Activated CD4-positive, alpha-beta T cell treated with anti-CD3 and anti-CD28 coated beads, Interleukin-2, Interleukin-6, amounts not matched to agents 100 ng/mL and 50 ng/mL, durations not matched to agents 16 hours and 8 hours (primary cell): ENCODE measurements at regions not wholly inside any gene's neighbourhood (a gene's known extent, or its start where the extent isn't known, plus 50 kb on each side); places are given as distances from the start of the nearest gene placed in this dataset.
"Not testable (repeated sequence)": the region's sequence is repeated elsewhere in the genome, so short reads cannot be mapped to it uniquely, and the experiment has no call there.

Source experiments
- DNase-seq: peaks from one replicate; pipeline ENCODE4 v3.0.0-alpha.2; 2020

DNA sequence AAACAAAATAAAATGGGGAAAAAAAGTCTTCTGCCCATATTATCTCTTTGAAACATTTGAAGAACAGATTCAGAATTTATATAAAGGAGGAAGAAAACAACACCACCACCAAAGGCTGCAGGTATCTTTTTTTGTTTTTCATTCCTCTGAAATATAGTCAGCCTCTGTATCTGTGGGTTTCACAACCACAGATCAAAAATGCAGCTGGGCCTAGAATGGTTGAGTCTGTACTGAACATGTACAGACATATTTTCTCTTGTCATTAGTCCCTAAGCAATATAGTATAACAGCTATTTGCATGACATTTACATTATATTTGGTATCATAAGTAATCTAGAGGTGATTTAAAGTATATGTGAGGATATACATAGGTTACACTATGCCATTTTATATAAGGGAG is 559.7 kb upstream of the LRRN3 start:
- no peak for DNase-seq

DNA sequence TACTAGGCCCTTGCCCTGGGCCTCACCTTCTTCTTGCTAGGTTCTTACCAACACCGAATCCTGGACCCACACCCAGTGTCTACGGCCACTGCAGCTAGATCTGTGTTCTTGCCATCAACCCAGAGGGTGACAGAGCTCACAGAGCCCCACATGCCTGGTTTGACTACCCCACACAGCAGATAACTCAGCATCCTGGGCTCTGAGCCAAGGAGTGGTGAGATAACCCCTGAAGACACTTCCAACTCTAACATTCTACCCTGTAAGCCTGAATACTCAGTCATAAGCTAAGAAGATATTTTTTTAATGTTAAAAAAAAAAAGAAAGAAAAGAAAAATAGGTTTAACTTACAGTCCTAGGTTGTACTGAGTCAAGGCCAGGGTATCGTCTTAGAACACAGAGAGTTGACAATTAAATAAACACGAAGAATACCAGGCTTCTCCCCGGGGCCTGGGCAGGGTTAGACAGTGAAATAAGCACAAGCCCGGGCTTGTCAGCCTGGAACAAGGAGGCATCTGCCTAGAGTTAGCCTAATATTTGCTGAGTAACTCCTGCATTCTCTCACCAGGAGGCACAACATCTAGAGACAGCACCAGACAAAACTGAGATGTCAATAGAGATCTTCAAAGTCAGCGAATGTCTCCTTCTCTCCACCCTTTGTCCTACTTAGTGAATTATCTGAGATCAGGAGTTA is 556.5 kb upstream of the LRRN3 start:
- DNase-seq = no peak

DNA sequence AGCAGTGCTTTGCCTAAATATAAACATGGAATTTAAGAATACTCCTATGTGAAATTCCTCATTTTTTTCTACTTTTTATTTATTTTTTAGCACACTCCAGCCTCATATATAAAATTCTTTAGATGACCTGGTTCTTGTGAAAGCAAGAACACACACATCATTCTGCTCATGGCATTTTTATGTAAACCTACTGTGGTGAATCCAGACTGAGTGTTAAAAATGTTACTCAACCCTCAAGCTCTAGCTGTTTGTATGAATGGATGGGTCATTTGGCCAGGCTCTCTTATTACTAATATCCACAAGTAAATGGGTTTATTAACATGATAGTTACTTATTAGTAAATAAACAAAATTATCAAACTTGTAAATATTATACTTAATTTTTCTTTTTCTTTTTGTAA is 551.7 kb upstream of the LRRN3 start:
- no peak for DNase-seq

DNA sequence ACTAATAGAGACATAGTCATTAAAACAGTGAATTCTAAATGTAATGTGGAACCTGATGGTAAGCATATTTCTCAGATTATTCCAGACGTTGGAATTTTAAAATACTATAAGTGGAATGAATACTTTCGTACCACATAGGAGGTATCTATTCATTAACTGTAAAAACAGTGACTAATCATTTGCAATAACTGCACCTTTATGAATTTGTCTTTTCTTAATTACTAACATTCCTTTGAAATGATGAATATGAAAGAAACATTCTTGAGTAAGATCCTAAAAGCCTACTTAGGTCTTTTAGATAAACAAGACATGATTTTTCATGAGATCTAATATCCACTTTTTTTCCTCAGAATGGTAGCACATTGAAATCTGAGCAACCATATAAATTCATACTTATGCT is 549.0 kb upstream of the LRRN3 start:
- DNase-seq = no peak

DNA sequence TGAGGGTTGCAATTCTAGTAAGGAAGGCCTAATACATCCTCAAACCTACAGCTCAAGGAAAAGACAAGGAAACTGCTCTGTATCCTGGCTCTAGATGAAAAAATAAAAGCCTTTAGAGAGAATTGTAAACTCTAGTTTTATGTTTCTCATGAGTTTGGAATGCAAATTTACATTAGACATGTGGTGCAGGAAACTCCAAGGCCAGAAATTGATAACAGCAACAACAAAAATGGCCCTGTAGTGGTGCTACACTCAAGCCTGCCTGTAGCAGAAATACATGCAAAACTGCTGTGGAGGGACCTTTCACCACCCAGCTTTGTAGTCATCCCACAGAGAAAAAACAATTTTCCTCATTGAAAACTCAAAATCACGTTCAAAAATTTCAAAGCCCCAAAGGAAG is 546.7 kb upstream of the LRRN3 start:
- DNase-seq = no peak

DNA sequence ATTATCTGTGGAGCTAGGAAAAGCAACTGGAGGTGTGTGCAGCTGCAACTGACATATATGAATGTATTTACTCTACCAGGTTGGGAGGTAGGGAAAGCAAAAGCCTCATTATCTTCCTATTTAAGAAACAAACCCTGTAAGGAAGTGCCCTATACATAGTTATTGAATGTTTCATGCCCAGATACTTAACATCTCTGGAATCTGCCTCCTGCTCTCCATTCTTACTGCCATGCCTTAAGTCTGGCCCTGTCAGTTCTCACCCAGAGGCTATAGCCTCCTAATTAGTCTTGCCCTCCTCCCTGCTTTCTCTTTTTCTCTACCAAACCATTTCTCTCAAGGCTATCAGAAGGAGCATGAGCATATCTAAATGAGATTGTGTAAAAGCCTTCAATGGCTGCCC is 542.6 kb upstream of the LRRN3 start:
- no peak for DNase-seq

DNA sequence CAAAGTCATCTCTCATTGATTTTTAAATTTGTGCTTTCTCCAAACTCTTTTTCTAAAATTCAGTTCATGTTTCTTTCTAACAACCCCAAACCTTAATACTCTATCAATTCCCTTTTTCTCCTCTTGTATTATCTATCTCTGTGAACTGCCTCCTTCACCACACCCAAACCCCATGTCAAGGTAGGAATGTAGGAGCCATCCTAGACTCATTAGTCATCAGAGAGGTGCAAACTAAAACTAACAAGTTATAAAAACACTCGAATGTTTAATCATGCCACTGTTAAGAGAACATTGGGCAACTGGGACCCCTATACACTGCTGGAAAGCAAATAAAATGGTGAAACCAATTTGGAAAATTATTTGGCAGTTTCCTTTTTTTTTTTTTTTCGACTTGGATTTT is 533.8 kb upstream of the LRRN3 start:
- DNase-seq = no peak

DNA sequence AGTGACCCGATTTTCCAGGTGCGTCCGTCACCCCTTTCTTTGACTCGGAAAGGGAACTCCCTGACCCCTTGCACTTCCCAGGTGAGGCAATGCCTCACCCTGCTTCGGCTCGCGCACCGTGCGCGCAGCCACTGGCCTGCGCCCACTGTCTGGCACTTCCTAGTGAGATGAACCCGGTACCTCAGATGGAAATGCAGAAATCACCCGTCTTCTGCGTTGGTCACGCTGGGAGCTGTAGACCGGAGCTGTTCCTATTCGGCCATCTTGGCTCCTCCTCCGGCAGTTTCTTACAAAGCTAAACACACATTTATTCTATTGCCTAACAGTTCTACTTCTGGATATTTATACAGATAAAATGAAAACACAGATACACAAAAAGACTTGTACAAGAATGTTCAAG is 527.6 kb upstream of the LRRN3 start:
- DNase-seq = not testable (repeated sequence)

DNA sequence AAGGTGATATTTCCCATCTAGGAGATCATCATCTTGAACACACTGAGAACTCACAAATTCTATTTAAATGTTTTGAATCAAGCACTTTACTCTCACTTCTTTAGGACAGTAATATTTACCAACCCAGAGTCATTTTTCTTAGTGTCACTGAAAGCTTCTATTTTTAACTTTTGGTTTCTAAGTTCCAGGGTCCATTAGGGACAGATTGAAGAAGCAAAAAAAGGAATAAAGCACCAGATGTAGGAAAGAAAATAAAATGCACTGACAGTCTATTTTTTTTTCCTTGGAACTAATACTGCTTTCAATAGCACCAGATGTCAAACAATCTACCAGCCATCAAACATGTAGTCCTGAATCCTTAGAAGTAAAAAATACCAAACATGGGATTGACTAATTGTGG is 526.7 kb upstream of the LRRN3 start:
- DNase-seq = no peak

DNA sequence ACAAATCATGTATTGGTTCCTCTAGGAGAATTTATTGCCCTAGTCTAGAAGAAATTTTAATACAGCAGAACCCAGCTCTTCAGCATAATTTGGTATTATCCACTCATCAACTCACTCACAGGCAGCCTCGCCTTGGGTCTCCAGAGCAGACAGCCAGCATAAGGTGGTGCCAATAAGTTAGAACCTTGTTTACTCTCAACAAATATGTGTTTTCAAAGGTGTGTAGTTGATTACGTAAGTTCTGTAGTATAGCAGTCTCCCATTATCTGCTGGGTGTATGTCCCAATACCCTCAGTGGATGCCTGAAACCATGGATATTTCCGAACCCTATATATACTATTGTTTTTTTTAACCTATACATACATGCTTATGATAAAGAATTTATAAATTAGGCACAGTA is 522.5 kb upstream of the LRRN3 start:
- no peak for DNase-seq

DNA sequence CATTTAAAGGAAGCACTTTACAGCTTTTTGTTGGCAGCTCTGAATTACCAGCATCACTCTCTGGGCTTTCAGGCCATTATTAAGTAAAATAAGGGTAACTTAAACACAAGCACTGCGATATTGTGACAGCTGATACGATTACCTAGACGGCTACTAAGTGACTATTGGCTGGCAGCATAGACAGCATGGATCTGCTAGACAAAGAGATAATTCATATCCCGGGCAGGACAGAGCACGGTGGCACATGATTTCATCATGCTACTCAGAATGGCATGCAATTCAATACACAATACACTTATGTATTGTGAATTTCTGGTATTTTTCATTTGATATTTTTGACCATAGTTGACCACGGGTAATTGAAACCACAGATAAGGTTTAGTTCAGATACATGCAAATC is 522.0 kb upstream of the LRRN3 start:
- no peak for DNase-seq

DNA sequence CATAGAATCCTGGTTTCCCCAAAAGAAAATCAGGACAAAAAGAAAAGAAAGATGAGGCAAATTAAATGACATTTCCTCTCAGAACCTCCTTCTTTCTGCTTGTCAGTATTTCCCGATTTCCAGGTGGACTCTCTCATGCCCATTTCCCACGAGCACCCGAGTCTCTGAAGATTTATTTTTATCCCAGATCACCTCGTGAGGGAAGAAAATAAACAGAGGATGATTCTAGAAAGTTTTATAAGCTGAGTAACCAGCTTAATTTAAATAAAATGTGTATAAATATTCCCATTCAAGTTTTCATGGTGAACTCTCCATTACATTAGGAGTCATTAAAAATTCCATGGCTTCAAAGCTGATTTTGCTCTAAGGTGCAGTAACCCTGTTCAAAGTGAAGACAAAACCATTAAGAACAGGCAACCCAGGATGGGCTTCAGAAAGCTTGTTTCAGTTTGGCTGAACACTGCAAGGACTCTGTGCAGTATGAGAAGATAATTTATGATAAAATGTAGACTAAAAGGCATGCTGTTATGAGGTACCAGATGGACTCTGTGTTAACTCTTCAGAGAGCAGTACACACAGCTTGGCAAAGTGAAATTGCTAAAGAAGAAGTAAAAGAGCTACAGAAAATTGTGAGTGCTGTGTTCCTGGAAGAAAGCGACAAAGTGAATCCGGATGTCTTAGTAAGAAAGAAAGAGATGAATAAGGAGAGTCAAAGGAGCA is 521.3 kb upstream of the LRRN3 start:
- no peak for DNase-seq

DNA sequence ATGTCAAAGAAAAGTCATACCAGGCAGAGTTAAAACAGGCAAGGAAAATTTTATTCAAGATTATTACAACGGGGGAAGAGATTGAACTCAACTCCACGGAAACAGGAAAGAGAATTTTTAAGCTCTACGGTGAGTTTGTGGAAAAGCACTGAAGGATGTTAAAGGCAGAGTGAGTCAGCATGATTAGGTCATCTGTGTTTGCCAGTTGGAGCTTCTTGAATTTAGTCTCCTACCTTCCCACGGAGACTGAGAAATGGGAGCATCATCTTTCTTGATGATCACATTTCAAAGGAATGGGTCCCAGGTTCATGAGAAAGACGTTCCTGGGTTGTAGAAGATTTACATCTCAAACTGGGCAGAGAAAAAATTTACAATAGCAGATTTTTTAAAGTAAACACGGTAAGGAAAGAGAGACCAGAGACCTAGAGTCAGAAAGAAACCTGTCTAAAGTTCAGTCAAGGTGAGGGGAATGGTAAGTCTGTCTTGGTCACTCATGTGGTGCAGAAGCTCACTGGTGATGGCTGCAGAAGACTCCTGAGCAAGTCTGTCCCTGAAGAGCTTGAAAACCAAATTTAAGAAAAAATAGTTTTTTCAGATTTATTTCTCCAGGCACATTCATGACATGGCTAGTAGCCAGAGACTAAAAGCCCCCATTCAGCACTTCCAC is 516.9 kb upstream of the LRRN3 start:
- DNase-seq = no peak

DNA sequence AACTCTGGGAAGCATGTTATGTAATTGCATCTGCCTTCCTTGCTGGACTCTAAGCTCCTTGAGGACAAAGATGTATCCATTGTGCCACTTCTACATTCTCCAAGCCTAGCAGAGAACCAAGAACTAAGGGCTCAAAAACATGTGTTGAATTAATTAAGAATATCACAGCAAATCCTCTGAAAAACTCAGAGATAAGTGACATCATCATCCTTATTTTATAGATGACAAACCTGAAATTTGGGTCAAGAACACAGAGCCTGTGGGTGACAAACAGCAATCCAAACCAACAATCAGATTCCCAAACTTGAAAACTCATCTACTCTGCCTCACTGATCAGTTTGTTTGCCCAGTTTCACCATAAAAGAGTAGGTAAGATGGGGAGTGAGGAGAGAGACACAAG is 503.6 kb upstream of the LRRN3 start:
- DNase-seq = no peak

DNA sequence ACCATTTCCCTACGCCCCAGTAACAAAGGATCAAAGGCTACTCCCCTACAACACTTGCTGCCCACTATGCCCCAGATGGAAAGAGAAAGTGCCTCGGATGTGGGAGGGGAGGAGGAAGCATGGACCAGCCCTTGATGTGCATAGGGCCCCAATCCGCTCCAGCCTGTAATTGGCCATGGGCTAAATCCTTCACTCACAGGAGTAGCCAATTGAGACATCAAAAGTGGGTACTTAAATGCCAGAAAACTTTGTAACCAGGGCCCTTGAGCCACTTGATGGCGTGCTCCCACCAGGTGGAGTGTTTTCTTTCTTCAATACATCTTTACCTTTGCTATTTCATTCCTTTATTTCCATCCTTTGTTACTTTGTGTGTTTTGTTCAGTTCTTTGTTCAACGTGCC is 500.5 kb upstream of the LRRN3 start:
- DNase-seq = no peak

DNA sequence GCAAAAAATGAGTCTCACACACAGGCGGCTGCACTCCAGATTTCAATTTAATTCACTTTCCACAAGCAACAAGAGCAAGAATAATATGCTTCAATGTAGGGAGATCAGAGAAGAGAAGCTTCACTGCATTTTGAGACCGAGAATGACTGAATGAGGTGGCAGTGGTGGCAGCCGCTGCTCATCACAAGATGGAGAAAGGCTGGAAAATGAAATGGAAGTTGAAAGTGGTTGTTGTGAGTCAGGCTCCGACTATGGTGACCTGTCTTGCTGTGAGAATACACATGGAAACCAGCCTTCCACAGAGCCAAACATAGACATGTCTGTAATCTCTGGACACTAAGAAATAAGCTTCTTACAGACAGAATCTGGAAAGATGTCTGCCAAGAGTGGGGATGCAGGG is 499.6 kb upstream of the LRRN3 start:
- DNase-seq = no peak

DNA sequence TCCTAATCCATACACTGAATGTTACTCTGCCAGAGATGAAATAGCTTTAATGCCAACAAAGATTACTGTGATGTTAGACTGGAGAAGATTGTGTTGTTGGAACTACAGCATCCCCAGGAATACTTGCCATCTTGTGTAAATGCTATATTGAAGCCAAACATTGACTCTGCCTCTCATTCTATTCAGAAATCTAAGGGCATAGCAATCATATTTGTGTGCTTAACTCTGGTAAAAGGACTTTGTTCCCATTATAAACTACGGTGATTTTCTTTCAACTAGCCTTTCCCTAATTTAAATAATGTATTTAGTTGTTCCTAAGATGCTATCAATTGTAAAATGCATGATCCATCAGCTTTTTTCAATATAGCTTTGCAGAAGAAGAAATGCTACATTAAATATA is 498.4 kb upstream of the LRRN3 start:
- DNase-seq = no peak

DNA sequence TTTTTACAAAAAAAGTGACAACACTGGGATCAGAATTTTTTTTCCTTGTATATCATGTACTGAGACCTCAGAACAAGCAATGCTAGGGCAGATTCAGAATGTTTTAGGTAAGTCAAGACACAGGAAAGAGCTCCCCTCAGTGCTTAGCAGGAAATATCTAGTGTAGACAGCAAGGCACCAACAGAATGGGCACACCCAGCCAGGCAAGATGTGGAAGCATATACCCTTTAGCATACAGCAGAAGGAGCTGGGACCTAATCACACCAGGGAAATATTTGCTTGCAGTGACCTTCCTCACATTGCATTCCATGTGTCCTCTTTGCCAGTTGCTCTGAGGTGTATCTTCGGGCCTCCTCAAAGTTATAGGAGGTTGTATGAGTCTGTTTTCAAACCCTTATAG is 497.6 kb upstream of the LRRN3 start:
- DNase-seq = no peak

DNA sequence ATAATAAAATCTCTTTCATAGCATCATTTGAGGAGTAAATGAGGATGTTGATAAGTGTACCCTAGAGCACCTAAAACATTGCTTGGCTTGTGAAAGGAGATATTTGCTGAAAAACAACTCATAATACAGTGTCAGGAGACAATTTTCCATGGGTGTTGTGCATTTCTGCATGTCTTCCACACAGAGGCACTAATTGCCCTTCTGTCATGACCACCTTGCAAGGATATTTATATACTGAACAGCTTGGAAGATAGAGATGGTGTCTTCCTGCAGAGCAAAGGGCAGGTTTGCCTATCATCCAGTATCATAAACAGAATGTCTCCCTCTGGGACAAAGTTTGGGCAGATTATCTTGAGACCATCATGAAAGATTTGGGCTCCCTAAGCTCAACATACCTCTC is 495.2 kb upstream of the LRRN3 start:
- peak; percentile 1 for DNase-seq

DNA sequence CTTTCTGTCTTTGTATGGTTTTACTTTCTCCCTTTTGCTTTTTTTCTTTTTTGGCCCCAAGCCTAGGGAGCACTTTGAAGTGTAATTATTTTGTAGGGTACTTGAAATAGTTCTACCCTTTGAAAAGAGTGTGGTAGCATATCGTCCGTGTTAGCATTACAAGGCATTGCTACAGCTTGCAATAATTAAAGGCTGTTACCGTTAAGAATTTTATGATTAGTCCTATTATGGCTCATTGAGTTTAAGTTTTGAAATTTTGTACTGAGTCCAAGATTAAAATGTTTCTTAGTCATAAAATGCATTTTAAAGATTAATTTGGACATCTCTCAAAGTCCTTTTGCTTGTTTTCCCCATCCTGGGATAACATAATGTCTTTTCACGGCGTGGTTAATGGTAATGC is 490.0 kb upstream of the LRRN3 start:
- no peak for DNase-seq

DNA sequence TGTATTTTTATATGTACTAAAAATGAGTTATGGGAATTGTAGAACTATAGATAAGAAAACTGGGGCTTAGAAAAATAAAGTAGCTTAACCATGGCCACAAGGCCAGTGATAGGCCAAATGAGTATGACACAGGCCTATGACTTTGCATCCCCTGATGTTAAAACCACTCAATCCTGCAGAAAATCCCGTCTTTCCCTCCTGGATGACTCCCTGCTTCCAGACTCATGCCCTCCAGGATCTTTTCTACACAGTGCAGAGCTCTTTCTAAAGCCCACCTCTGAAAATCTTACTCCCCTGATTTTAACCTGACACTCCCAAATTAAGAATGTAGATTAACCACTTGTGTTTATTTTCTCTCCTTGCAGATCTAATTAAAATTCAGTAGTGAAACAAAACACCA is 489.2 kb upstream of the LRRN3 start:
- DNase-seq = no peak

DNA sequence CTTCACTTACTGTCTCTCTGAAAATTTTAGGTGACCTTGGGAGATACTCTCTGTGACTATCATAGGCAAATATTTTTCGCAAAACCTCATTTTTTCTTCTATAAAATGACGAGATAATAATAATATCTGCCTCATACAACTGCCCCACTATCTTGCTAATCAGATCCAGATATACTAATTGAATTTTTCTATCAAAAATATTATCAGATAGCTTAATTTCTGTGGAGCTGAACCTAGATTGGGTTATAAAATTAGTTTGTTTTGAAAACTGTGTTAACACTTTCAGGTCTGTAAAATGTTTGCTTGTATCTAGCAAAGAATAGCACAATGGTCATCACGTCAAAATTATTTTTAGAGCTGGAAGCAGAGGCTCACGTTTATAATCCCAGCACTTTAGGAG is 486.7 kb upstream of the LRRN3 start:
- DNase-seq = no peak

DNA sequence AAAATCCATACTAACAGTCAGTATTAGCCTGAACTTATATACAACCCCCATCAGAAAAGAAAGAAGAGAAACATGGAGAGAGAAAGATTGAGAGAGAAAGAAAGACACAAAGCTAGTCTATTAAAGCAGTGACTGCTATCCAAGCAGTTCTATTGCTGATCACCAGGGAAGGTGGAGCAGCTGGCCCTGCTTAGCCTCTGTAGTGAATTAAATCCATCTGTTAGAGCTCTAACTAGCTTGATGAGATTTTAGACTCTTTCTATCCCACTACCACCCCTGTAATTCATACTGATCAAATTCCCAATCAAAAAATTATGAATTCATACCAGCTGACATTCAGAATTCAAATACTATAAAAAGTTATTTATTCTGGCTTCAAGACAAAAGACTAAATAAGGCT is 486.0 kb upstream of the LRRN3 start:
- no peak for DNase-seq

DNA sequence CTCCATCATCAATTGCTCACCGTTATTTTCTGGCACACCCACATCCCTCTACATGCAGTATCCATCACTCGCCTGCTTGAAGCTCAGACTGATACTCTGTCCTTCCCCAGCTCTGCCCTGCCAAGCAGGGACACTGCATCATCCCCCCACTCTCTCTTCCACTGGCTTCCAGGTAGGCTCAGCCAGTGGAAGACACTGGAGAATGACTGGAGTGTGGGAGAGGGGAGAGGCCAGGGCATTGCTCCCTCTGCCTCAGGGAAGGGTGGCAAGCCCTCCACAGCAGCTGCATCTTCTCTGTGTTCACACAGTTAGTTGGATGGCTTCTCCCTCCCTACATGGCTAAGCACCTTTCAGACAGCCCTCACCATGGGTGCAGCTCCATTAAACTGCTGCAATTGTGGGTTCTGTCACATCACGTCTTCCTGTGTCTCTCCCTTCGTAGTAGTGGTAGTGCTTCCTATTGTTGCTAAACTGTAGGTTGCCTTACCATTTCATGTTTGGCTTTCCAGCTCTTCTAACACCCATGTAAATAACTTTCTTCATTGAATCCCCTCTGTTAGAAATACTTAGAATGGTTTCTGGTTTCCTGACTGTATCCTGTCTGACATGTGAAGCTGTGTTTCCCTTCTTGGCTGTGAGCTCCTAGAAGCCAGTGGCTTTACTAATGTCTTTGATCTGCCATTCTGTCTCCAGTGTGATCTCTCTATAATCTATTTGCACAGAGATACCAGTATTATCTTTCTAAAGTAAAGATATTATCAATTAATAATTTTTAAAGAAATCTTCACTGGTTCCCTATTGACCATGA is 483.7 kb upstream of the LRRN3 start:
- DNase-seq = no peak
